Mammary epithelial cell (primary cell): ENCODE measurements at regions not wholly inside any gene's neighbourhood (a gene's known extent, or its start where the extent isn't known, plus 50 kb on each side); places are given as distances from the start of the nearest gene placed in this dataset.

ENCODE experiments used
- CTCF ChIP-seq, 2 donors: IDR thresholded peaks in 1 of 2; conservative IDR thresholded peaks in 1 of 2; 2 replicates each; pipeline ENCODE4 v1.5.1; 2011 to 2012; ENCODE audit warnings: inconsistent platforms in 2 of 2, low read length in 2 of 2, mild to moderate bottlenecking in 2 of 2, control low read depth in 1 of 2, low read depth in 1 of 2; ENCODE audit not compliant: insufficient read depth in 1 of 2; ENCODE audit errors: extremely low read depth in 1 of 2
- EZH2 ChIP-seq: IDR thresholded peaks from 2 replicates; pipeline ENCODE4 v1.6.1; 2012; ENCODE audit warnings: low read length, inconsistent platforms, borderline replicate concordance

GRCh38 chr6:18846327-18846726 lies 459.2 kb downstream of the RNF144B start:
- TF ChIP-seq CTCF (conservative IDR thresholded peaks at IDR 0.05 in 1 of 2, IDR thresholded peaks at IDR 0.05 in 1 of 2; ENCODE audit: extremely low read depth in 1 of 2, insufficient read depth in 1 of 2, low read depth in 1 of 2, low read length in 2 of 2) (no peak), EZH2 (no peak)
